Suprapubic skin (tissue), 4 donors: ENCODE measurements at regions not wholly inside any gene's neighbourhood (a gene's known extent, or its start where the extent isn't known, plus 50 kb on each side); places are given as distances from the start of the nearest gene placed in this dataset.

Source experiments
- DNase-seq, 2 donors: peaks; one replicate each; pipeline ENCODE4 v3.0.0-alpha.2; 2019; ENCODE audit warnings: low spot score in 2 of 2
- H3K27ac ChIP-seq: fragments of 200-600 bp; sonication (generic); one replicate; pipeline ENCODE4 v1.5.1; 2019
- H3K27me3 ChIP-seq: fragments of 200-600 bp; sonication (generic); one replicate; pipeline ENCODE4 v1.5.1; 2019
- H3K36me3 ChIP-seq: fragments of 200-600 bp; sonication (generic); one replicate; pipeline ENCODE4 v1.5.1; 2019
- H3K4me1 ChIP-seq: fragments of 200-600 bp; sonication (generic); one replicate; pipeline ENCODE4 v1.5.1; 2019
- H3K4me3 ChIP-seq: fragments of 200-600 bp; sonication (generic); one replicate; pipeline ENCODE4 v1.5.1; 2019; ENCODE audit warnings: mild to moderate bottlenecking
- H3K9me3 ChIP-seq: fragments of 200-600 bp; sonication (generic); one replicate; pipeline ENCODE4 v1.5.1; 2019
- CTCF ChIP-seq, 2 donors: fragments of 200-600 bp in 1 of 2; fragments of 450-650 bp in 1 of 2; sonication (generic) in 1 of 2; IDR thresholded peaks; one replicate each; pipeline ENCODE4 v1.5.1; 2016 to 2019; ENCODE audit warnings: antibody characterized with exemption in 2 of 2, mild to moderate bottlenecking in 1 of 2, moderate library complexity in 1 of 2
- EP300 ChIP-seq: sonication (generic); formaldehyde crosslinking; IDR thresholded peaks from one replicate; pipeline ENCODE4 v1.6.1; 2017; ENCODE audit warnings: antibody characterized with exemption
- POLR2A ChIP-seq, 2 donors: fragments of 450-650 bp; IDR thresholded peaks; one replicate each; pipeline ENCODE4 v1.6.1; 2017; ENCODE audit warnings: antibody characterized with exemption in 2 of 2, mild to moderate bottlenecking in 2 of 2, moderate library complexity in 2 of 2
- POLR2AphosphoS5 ChIP-seq, 3 donors: sonication (generic); formaldehyde crosslinking; IDR thresholded peaks; one replicate each; pipeline ENCODE4 v1.6.1; 2017; ENCODE audit warnings: antibody characterized with exemption in 3 of 3
- WGBS: methylation state at CpG from one replicate; pipeline ENCODE4 v1.1.5; 2018; 5-methylcytosine and 5-hydroxymethylcytosine counted together

- no peak overlapping the region for H3K27ac ChIP-seq
- 95% methylated on average over 2 of the region's 2 CpGs for WGBS
- no peak for DNase-seq
- no peak overlapping the region for H3K4me3 ChIP-seq
- TF ChIP-seq CTCF (IDR thresholded peaks at IDR 0.05) (no peak), POLR2A (IDR thresholded peaks at IDR 0.05) (no peak), POLR2AphosphoS5 (IDR thresholded peaks at IDR 0.05) (no peak)
- H3K27me3 ChIP-seq = no peaks in the 10 kb centered on the region
- H3K36me3 ChIP-seq = peaks cover 24% of the 10 kb centered on the region
- H3K9me3 ChIP-seq = no peaks in the 10 kb centered on the region
- peaks cover 19% of the 10 kb centered on the region for H3K4me1 ChIP-seq
These were observed 301.4 kb upstream of the TPM1 start for GRCh38 chr15:62741106-62741505.

- H3K27me3 ChIP-seq = no peaks in the 10 kb centered on the region
- peak overlapping the region; percentile 56 for H3K27ac ChIP-seq
- H3K4me3 ChIP-seq = no peak overlapping the region
- TF ChIP-seq CTCF (IDR thresholded peaks at IDR 0.05) (peak; percentile 29 to 76), POLR2AphosphoS5 (IDR thresholded peaks at IDR 0.05) (peak in 2 of 3 donors; percentile 49 to 53), POLR2A (IDR thresholded peaks at IDR 0.05) (no peak)
- H3K9me3 ChIP-seq = no peaks in the 10 kb centered on the region
- DNase-seq = peak; percentile 85 to 91
- H3K4me1 ChIP-seq = peaks cover 19% of the 10 kb centered on the region
- H3K36me3 ChIP-seq = peaks cover 15% of the 10 kb centered on the region
- WGBS = 22% methylated on average over 8 of the region's 8 CpGs
These were observed 300.0 kb upstream of the TPM1 start for GRCh38 chr15:62742409-62743171.

GRCh38 chr15:62745621-62746225 lies 296.8 kb upstream of the TPM1 start:
- H3K4me3 ChIP-seq = no peak overlapping the region
- 91% methylated on average over 8 of the region's 8 CpGs for WGBS
- H3K27me3 ChIP-seq = no peaks in the 10 kb centered on the region
- H3K27ac ChIP-seq = no peak overlapping the region
- DNase-seq = no peak
- H3K4me1 ChIP-seq = peaks cover 19% of the 10 kb centered on the region
- no peaks in the 10 kb centered on the region for H3K36me3 ChIP-seq
- H3K9me3 ChIP-seq = no peaks in the 10 kb centered on the region
- TF ChIP-seq CTCF (IDR thresholded peaks at IDR 0.05) = no peak
- no peak for TF ChIP-seq EP300
- no peak for TF ChIP-seq POLR2A (IDR thresholded peaks at IDR 0.05)
- TF ChIP-seq POLR2AphosphoS5 (IDR thresholded peaks at IDR 0.05) = no peak

- no peak for DNase-seq
- peaks cover 5% of the 10 kb centered on the region for H3K4me1 ChIP-seq
- WGBS = 95% methylated on average over 5 of the region's 5 CpGs
- H3K27me3 ChIP-seq = no peaks in the 10 kb centered on the region
- no peaks in the 10 kb centered on the region for H3K36me3 ChIP-seq
- no peaks in the 10 kb centered on the region for H3K9me3 ChIP-seq
- H3K27ac ChIP-seq = no peak overlapping the region
- TF ChIP-seq CTCF (IDR thresholded peaks at IDR 0.05) (no peak), EP300 (no peak), POLR2AphosphoS5 (IDR thresholded peaks at IDR 0.05) (no peak), POLR2A (IDR thresholded peaks at IDR 0.05) (no peak)
- no peak overlapping the region for H3K4me3 ChIP-seq
These were observed 294.4 kb upstream of the TPM1 start for GRCh38 chr15:62748196-62748595.

GRCh38 chr15:62749036-62749815 lies 293.3 kb upstream of the TPM1 start:
- 95% methylated on average over 5 of the region's 5 CpGs for WGBS
- DNase-seq = no peak
- no peak for TF ChIP-seq EP300
- no peak for TF ChIP-seq POLR2A (IDR thresholded peaks at IDR 0.05)
- no peak for TF ChIP-seq CTCF (IDR thresholded peaks at IDR 0.05)
- no peak for TF ChIP-seq POLR2AphosphoS5 (IDR thresholded peaks at IDR 0.05)
- no peaks in the 10 kb centered on the region for H3K36me3 ChIP-seq
- H3K27ac ChIP-seq = no peak overlapping the region
- H3K4me1 ChIP-seq = no peaks in the 10 kb centered on the region
- no peak overlapping the region for H3K4me3 ChIP-seq
- no peaks in the 10 kb centered on the region for H3K27me3 ChIP-seq
- no peaks in the 10 kb centered on the region for H3K9me3 ChIP-seq
